A673 (cell line): ENCODE measurements at regions not wholly inside any gene's neighbourhood (a gene's known extent, or its start where the extent isn't known, plus 50 kb on each side); places are given as distances from the start of the nearest gene placed in this dataset.

Source experiments
- BruUV-seq: library from RNA; stranded (reverse); fragments of 400-500 nt; replicated peaks from 2 replicates; lab custom pipeline; 2021; lab: Mats Ljungman, UMichigan
- CTCF ChIA-PET: fragments of 300-600 bp; sonication (Branson Sonifier 250); formaldehyde crosslinking; loops from one replicate; lab custom pipeline; 2022; ENCODE audit warnings: antibody characterized with exemption; lab: Charles Lee
- POLR2A ChIA-PET: fragments of 300-600 bp; sonication (Branson Sonifier 250); formaldehyde crosslinking; loops from one replicate; lab custom pipeline; 2022; ENCODE audit warnings: antibody characterized with exemption; ENCODE audit not compliant: low non-redundant PET; lab: Charles Lee
- DNase-seq: peaks from one replicate; pipeline ENCODE4 v3.0.0-alpha.2; 2015; ENCODE audit warnings: low spot score
- H3K27ac ChIP-seq: fragments of 200-600 bp; sonication (generic); 2 replicates; pipeline ENCODE4 v1.5.1; 2016; ENCODE audit warnings: mixed run types, low read depth, mild to moderate bottlenecking, mixed read lengths, antibody characterized with exemption, low read length; ENCODE audit not compliant: poor library complexity, severe bottlenecking
- H3K27me3 ChIP-seq: fragments of 200-600 bp; sonication (generic); replicated peaks from 2 replicates; pipeline ENCODE4 v1.6.1; 2017; ENCODE audit warnings: mixed run types, low read depth, mild to moderate bottlenecking, mixed read lengths, antibody characterized with exemption, low read length; ENCODE audit not compliant: insufficient read depth, poor library complexity
- H3K36me3 ChIP-seq: fragments of 200-600 bp; sonication (generic); 2 replicates; pipeline ENCODE4 v1.6.1; 2016; ENCODE audit warnings: mixed run types, mild to moderate bottlenecking, mixed read lengths, antibody characterized with exemption, low read length; ENCODE audit not compliant: insufficient read depth, poor library complexity, severe bottlenecking
- H3K4me1 ChIP-seq: fragments of 200-600 bp; sonication (generic); 2 replicates; pipeline ENCODE4 v1.6.1; 2017; ENCODE audit warnings: mixed run types, mild to moderate bottlenecking, mixed read lengths, antibody characterized with exemption, low read length; ENCODE audit not compliant: insufficient read depth, poor library complexity, severe bottlenecking
- H3K4me3 ChIP-seq: fragments of 200-600 bp; sonication (generic); 2 replicates; pipeline ENCODE4 v1.5.1; 2016; ENCODE audit warnings: low read depth, mixed run types, mild to moderate bottlenecking, mixed read lengths, low read length; ENCODE audit not compliant: poor library complexity, severe bottlenecking
- H3K9me3 ChIP-seq: fragments of 200-600 bp; sonication (generic); 2 replicates; pipeline ENCODE4 v1.6.1; 2016; ENCODE audit warnings: mixed run types, low read depth, mild to moderate bottlenecking, mixed read lengths, antibody characterized with exemption, low read length; ENCODE audit not compliant: poor library complexity, severe bottlenecking
- CTCF ChIP-seq: fragments of 300-800, 200-600 bp; sonication (generic); conservative IDR thresholded peaks from 2 replicates; pipeline ENCODE4 v1.5.1; 2017; ENCODE audit warnings: low read depth, mild to moderate bottlenecking, antibody characterized with exemption, low read length, moderate library complexity, mixed read lengths
- EZH2 ChIP-seq: fragments of 200-600 bp; sonication (generic); IDR thresholded peaks from 2 replicates; pipeline ENCODE4 v1.6.1; 2017; ENCODE audit warnings: borderline replicate concordance, low read depth, mild to moderate bottlenecking, mixed read lengths, antibody characterized with exemption, low read length; ENCODE audit not compliant: poor library complexity, severe bottlenecking
- intact Hi-C: fragments of 100-400 bp; cut with micrococcal nuclease; formaldehyde crosslinking; loops from one replicate; pipeline ENCODE4 v1.10.0; 2022; ENCODE audit not compliant: unreplicated experiment

DNA sequence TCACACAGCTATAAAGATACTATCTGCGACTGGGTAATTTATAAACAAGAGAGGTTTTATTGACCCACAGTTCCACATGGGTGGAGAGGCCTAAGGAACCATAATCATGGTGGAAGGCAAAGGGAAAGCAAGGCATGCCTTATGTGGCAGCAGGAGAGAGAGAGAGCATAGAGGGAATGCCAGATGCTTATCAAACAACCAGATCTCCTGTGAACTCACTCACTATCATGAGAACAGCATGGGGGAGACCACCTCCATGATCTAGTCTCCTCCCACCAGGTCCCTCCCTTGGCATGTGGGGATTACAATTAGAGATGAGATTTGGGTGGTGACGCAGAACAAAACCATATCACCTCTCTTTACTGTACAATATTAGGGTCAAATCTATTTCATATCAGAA lies 1101.6 kb upstream of the RAG2 start:
- no peaks in the 10 kb centered on the region for H3K36me3 ChIP-seq
- H3K4me1 ChIP-seq, result peaks cover 2% of the 10 kb centered on the region
- ChIA-PET POLR2A (no interaction called here), CTCF (no interaction called here)
- H3K27ac ChIP-seq, result no peak overlapping the region
- H3K4me3 ChIP-seq, result no peak overlapping the region
- intact Hi-C loops, result no loop called here
- TF ChIP-seq EZH2 (no peak), CTCF (no peak)
- H3K27me3 ChIP-seq, result no peaks in the 10 kb centered on the region
- peaks cover 9% of the 10 kb centered on the region for H3K9me3 ChIP-seq
- no TSS peak for BruUV-seq
- no peak for DNase-seq

DNA sequence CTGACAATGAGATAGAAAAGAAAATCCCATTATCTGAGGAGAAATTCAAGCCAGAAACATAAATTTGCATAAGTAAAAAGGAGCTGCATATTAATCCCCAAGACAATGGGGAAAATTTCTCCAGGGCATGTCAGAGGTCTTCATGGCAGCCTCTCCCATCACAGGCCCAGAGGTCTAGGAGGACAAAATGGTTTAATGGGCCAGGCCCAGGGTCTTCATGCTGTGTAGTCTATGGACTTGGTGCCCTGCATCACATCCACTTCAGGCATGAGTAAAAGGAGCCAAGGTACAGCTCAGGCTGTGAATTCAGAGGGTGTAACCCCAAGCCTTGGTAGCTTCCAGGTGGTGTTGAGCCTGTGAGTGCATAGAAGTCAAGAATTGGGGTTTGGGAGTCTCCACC lies 1097.2 kb upstream of the RAG2 start:
- POLR2A ChIA-PET, result no interaction called here
- BruUV-seq, result no TSS peak

GRCh38 chr11:37689951-37690350 lies 1091.9 kb upstream of the RAG2 start:
- Histone ChIP-seq H3K27ac (no peak overlapping the region), H3K27me3 (no peaks in the 10 kb centered on the region), H3K36me3 (no peaks in the 10 kb centered on the region), H3K9me3 (peaks cover 15% of the 10 kb centered on the region), H3K4me3 (no peak overlapping the region), H3K4me1 (no peaks in the 10 kb centered on the region)
- TF ChIP-seq CTCF, result no peak
- no peak for TF ChIP-seq EZH2
- intact Hi-C loops, result no loop called here
- DNase-seq, result no peak
- CTCF ChIA-PET, result no interaction called here
- POLR2A ChIA-PET, result no interaction called here
- BruUV-seq, result no TSS peak

More for the DNA sequence above, 1097.2 kb upstream of the RAG2 start:
- Histone ChIP-seq H3K27me3 (no peaks in the 10 kb centered on the region), H3K4me1 (no peaks in the 10 kb centered on the region), H3K36me3 (no peaks in the 10 kb centered on the region), H3K9me3 (peaks cover 21% of the 10 kb centered on the region), H3K4me3 (no peak overlapping the region), H3K27ac (no peak overlapping the region)
- intact Hi-C loops, result no loop called here
- DNase-seq, result no peak
- TF ChIP-seq EZH2 (no peak), CTCF (no peak)
- CTCF ChIA-PET, result no interaction called here
